Liver (tissue), 8 donors: ENCODE measurements at regions not wholly inside any gene's neighbourhood (a gene's known extent, or its start where the extent isn't known, plus 50 kb on each side); places are given as distances from the start of the nearest gene placed in this dataset.
"Not testable (repeated sequence)": the region's sequence is repeated elsewhere in the genome, so short reads cannot be mapped to it uniquely, and the experiment has no call there.

Experiments used
- DNase-seq: peaks from one replicate; pipeline ENCODE4 v3.0.0-alpha.2; 2017; ENCODE audit warnings: low spot score
- H3K27ac ChIP-seq, 2 donors: one replicate each; pipeline ENCODE4 v1.7.0; 2013; ENCODE audit warnings: inconsistent platforms in 2 of 2, low read length in 2 of 2, control low read depth in 1 of 2, low read depth in 1 of 2, mild to moderate bottlenecking in 1 of 2
- H3K27me3 ChIP-seq, 4 donors: one replicate each; pipeline versions ENCODE4 v1.6.1 to v1.7.0; 2013; ENCODE audit warnings: low read length in 3 of 4, inconsistent platforms in 1 of 4, mild to moderate bottlenecking in 1 of 4, moderate library complexity in 1 of 4; ENCODE audit not compliant: control insufficient read depth in 4 of 4, insufficient read depth in 4 of 4
- H3K36me3 ChIP-seq, 4 donors: one replicate each; pipeline versions ENCODE4 v1.6.1 to v1.7.0; 2013; ENCODE audit warnings: low read length in 3 of 4, mild to moderate bottlenecking in 3 of 4, low read depth in 1 of 4, moderate library complexity in 1 of 4; ENCODE audit not compliant: control insufficient read depth in 4 of 4, insufficient read depth in 3 of 4
- H3K4me1 ChIP-seq, 4 donors: one replicate each; pipeline versions ENCODE4 v1.6.1 to v1.7.0; 2013; ENCODE audit warnings: low read length in 3 of 4, mild to moderate bottlenecking in 3 of 4, moderate library complexity in 1 of 4; ENCODE audit not compliant: control insufficient read depth in 4 of 4, insufficient read depth in 4 of 4
- H3K4me3 ChIP-seq, 3 donors: one replicate each; pipeline versions ENCODE4 v1.6.1 to v1.7.0; 2013; ENCODE audit warnings: low read length in 3 of 3, control low read depth in 1 of 3, low read depth in 1 of 3, mild to moderate bottlenecking in 1 of 3
- H3K9ac ChIP-seq, 2 donors: one replicate each; pipeline ENCODE4 v1.7.0; 2013; ENCODE audit warnings: low read length in 2 of 2, mild to moderate bottlenecking in 2 of 2, moderate library complexity in 2 of 2, control low read depth in 1 of 2, low read depth in 1 of 2
- H3K9me3 ChIP-seq, 4 donors: one replicate each; pipeline versions ENCODE4 v1.6.1 to v1.7.0; 2013; ENCODE audit warnings: low read length in 3 of 4; ENCODE audit not compliant: control insufficient read depth in 4 of 4
- ATF3 ChIP-seq: IDR thresholded peaks from 2 replicates; pipeline ENCODE4 v1.6.1; 2016; ENCODE audit warnings: antibody characterized with exemption
- CTCF ChIP-seq: fragments of 150-350 bp; IDR thresholded peaks from 2 replicates; pipeline ENCODE4 v1.5.1; 2017; ENCODE audit warnings: improper control_type of control experiment, low read depth, low read length; ENCODE audit not compliant: missing input control
- EGR1 ChIP-seq, 2 donors: IDR thresholded peaks; 2 replicates each; pipeline ENCODE4 v1.6.1; 2016 to 2018; ENCODE audit warnings: antibody characterized with exemption in 2 of 2, low read depth in 2 of 2
- FOXA1 ChIP-seq: IDR thresholded peaks from 2 replicates; pipeline ENCODE4 v1.6.1; 2016; ENCODE audit warnings: antibody characterized with exemption
- FOXA2 ChIP-seq: IDR thresholded peaks from 2 replicates; pipeline ENCODE4 v1.6.1; 2016; ENCODE audit warnings: antibody characterized with exemption
- GABPA ChIP-seq, 2 donors: IDR thresholded peaks in 1 of 2; conservative IDR thresholded peaks in 1 of 2; 2 replicates each; pipeline ENCODE4 v1.6.1; 2016; ENCODE audit warnings: antibody characterized with exemption in 2 of 2, mild to moderate bottlenecking in 1 of 2, moderate library complexity in 1 of 2
- HNF4A ChIP-seq, 2 donors: conservative IDR thresholded peaks; 2 replicates each; pipeline ENCODE4 v1.6.1; 2016; ENCODE audit warnings: antibody characterized with exemption in 2 of 2, mild to moderate bottlenecking in 2 of 2
- HNF4G ChIP-seq: IDR thresholded peaks from 2 replicates; pipeline ENCODE4 v1.6.1; 2016; ENCODE audit warnings: antibody characterized with exemption
- JUND ChIP-seq, 2 donors: IDR thresholded peaks; 2 replicates each; pipeline ENCODE4 v1.6.1; 2016; ENCODE audit warnings: antibody characterized with exemption in 2 of 2
- MAX ChIP-seq: IDR thresholded peaks from 2 replicates; pipeline ENCODE4 v1.6.1; 2016; ENCODE audit warnings: antibody characterized with exemption
- NR2F2 ChIP-seq: IDR thresholded peaks from 2 replicates; pipeline ENCODE4 v1.6.1; 2016; ENCODE audit warnings: antibody characterized with exemption
- RAD21 ChIP-seq, 2 donors: IDR thresholded peaks; 2 replicates each; pipeline ENCODE4 v1.6.1; 2016; ENCODE audit warnings: antibody characterized with exemption in 2 of 2, mild to moderate bottlenecking in 2 of 2
- REST ChIP-seq: IDR thresholded peaks from 2 replicates; pipeline ENCODE4 v1.6.1; 2016; ENCODE audit warnings: antibody characterized with exemption, mild to moderate bottlenecking
- RXRA ChIP-seq, 2 donors: IDR thresholded peaks; 2 replicates each; pipeline ENCODE4 v1.6.1; 2017 to 2018; ENCODE audit warnings: antibody characterized with exemption in 2 of 2, mild to moderate bottlenecking in 1 of 2
- SP1 ChIP-seq: IDR thresholded peaks from 2 replicates; pipeline ENCODE4 v1.6.1; 2018; ENCODE audit warnings: antibody characterized with exemption, mild to moderate bottlenecking
- TAF1 ChIP-seq: conservative IDR thresholded peaks from 2 replicates; pipeline ENCODE4 v1.6.1; 2016; ENCODE audit warnings: antibody characterized with exemption, mild to moderate bottlenecking
- YY1 ChIP-seq: IDR thresholded peaks from 2 replicates; pipeline ENCODE4 v1.6.1; 2016; ENCODE audit warnings: antibody characterized with exemption, mild to moderate bottlenecking
- ZBTB33 ChIP-seq: IDR thresholded peaks from 2 replicates; pipeline ENCODE4 v1.6.1; 2016; ENCODE audit warnings: antibody characterized with exemption
- WGBS: extraction: QIAGEN DNeasy Blood & Tissue Kit; methylation state at CpG from one replicate; pipeline ENCODE4 v1.1.7; 2013; 5-methylcytosine and 5-hydroxymethylcytosine counted together
- donor health status: healthy.
- donor health status: healthy.
- donor health status: healthy.
- donor health status: healthy.
- donor health status: healthy.

- TF ChIP-seq RXRA (IDR thresholded peaks at IDR 0.05) = no peak
- TF ChIP-seq RAD21 (IDR thresholded peaks at IDR 0.05) = no peak
- Histone ChIP-seq H3K9ac (no peak overlapping the region), H3K27ac (no peak overlapping the region), H3K4me1 (no peaks in the 10 kb centered on the region), H3K9me3 (peaks cover 0 to 11% (median 1%) of the 10 kb centered on the region in 4 donors), H3K4me3 (no peak overlapping the region), H3K36me3 (no peaks in the 10 kb centered on the region), H3K27me3 (no peaks in the 10 kb centered on the region)
- 78% methylated on average over 4 of the region's 4 CpGs for WGBS
- no peak for DNase-seq
These were observed 94.2 kb downstream of the ZNF737 start for GRCh38 chr19:20471431-20471830.

GRCh38 chr19:20470345-20471135 lies 95.0 kb downstream of the ZNF737 start:
- no peak for DNase-seq
- Histone ChIP-seq H3K27me3 (no peaks in the 10 kb centered on the region), H3K27ac (no peak overlapping the region), H3K4me3 (no peak overlapping the region), H3K36me3 (no peaks in the 10 kb centered on the region), H3K9me3 (peaks cover 0 to 9% (median 0%) of the 10 kb centered on the region in 4 donors), H3K4me1 (no peaks in the 10 kb centered on the region), H3K9ac (no peak overlapping the region)
- WGBS = 57% methylated on average over 4 of the region's 4 CpGs
- TF ChIP-seq YY1 (no peak), REST (no peak), RAD21 (IDR thresholded peaks at IDR 0.05) (no peak), CTCF (no peak), ATF3 (no peak), ZBTB33 (no peak), FOXA1 (no peak), EGR1 (IDR thresholded peaks at IDR 0.05; ENCODE audit: low read depth in 2 of 2) (no peak), SP1 (no peak), RXRA (IDR thresholded peaks at IDR 0.05) (no peak), HNF4A (conservative IDR thresholded peaks at IDR 0.05) (no peak), HNF4G (no peak), FOXA2 (no peak), TAF1 (no peak), JUND (IDR thresholded peaks at IDR 0.05) (no peak), NR2F2 (no peak), GABPA (IDR thresholded peaks at IDR 0.05 in 1 of 2, conservative IDR thresholded peaks at IDR 0.05 in 1 of 2) (no peak), MAX (no peak)

GRCh38 chr19:20466638-20466990 lies 99.0 kb downstream of the ZNF737 start:
- H3K9ac ChIP-seq, H3K27ac ChIP-seq, H3K36me3 ChIP-seq, H3K27me3 ChIP-seq, H3K4me1 ChIP-seq, H3K9me3 ChIP-seq, H3K4me3 ChIP-seq, DNase-seq: not testable (repeated sequence)
